Loucy (cell line): ENCODE measurements at regions not wholly inside any gene's neighbourhood (a gene's known extent, or its start where the extent isn't known, plus 50 kb on each side); places are given as distances from the start of the nearest gene placed in this dataset.

Source experiments
- H2AFZ ChIP-seq: fragments of 200-600 bp; sonication (generic); 2 replicates; pipeline ENCODE4 v1.6.0; 2016; ENCODE audit warnings: antibody characterized with exemption, mild to moderate bottlenecking, low read length, moderate library complexity
- H3F3A ChIP-seq: fragments of 200-600 bp; 2 replicates; pipeline ENCODE4 v1.6.0; 2016; ENCODE audit warnings: antibody characterized with exemption, low read depth, mild to moderate bottlenecking
- H3K27me3 ChIP-seq: fragments of 200-600 bp; sonication (generic); 2 replicates; pipeline ENCODE4 v1.6.1; 2014; ENCODE audit warnings: low read length, mild to moderate bottlenecking; ENCODE audit not compliant: insufficient read depth, poor library complexity, severe bottlenecking
- H3K36me3 ChIP-seq: fragments of 200-600 bp; sonication (generic); 2 replicates; pipeline ENCODE4 v1.6.1; 2016; ENCODE audit warnings: low read length; ENCODE audit not compliant: insufficient read depth
- H3K4me1 ChIP-seq: fragments of 200-600 bp; sonication (generic); 2 replicates; pipeline ENCODE4 v1.5.1; 2014; ENCODE audit warnings: low read length, mild to moderate bottlenecking; ENCODE audit not compliant: insufficient read depth, poor library complexity, severe bottlenecking
- H3K4me2 ChIP-seq: fragments of 200-600 bp; sonication (generic); 2 replicates; pipeline ENCODE4 v1.6.0; 2014; ENCODE audit warnings: antibody characterized with exemption, low read length, low read depth, mild to moderate bottlenecking; ENCODE audit not compliant: poor library complexity, severe bottlenecking
- H3K4me3 ChIP-seq: fragments of 200-600 bp; sonication (generic); 2 replicates; pipeline ENCODE4 v1.5.1; 2014; ENCODE audit warnings: low read length, mild to moderate bottlenecking, mixed read lengths; ENCODE audit not compliant: poor library complexity, severe bottlenecking
- H3K79me2 ChIP-seq: fragments of 200-600 bp; sonication (generic); 2 replicates; pipeline ENCODE4 v1.6.1; 2014; ENCODE audit warnings: low read length; ENCODE audit not compliant: insufficient read depth
- H3K9ac ChIP-seq: fragments of 200-600 bp; sonication (generic); 2 replicates; pipeline ENCODE4 v1.6.0; 2014; ENCODE audit warnings: mild to moderate bottlenecking, low read depth, low read length, moderate library complexity; ENCODE audit not compliant: poor library complexity, severe bottlenecking
- H3K9me2 ChIP-seq: fragments of 200-600 bp; sonication (generic); replicated peaks from 2 replicates; pipeline ENCODE4 v1.6.1; 2016; ENCODE audit warnings: low read depth, low read length, mixed read lengths
- H3K9me3 ChIP-seq: fragments of 200-600 bp; sonication (generic); 2 replicates; pipeline ENCODE4 v1.6.1; 2014; ENCODE audit warnings: mild to moderate bottlenecking, antibody characterized with exemption, low read length, low read depth; ENCODE audit not compliant: insufficient read depth
- H4K20me1 ChIP-seq: fragments of 200-600 bp; sonication (generic); 2 replicates; pipeline ENCODE4 v1.6.0; 2014; ENCODE audit warnings: antibody characterized with exemption, low read length, mild to moderate bottlenecking; ENCODE audit not compliant: insufficient read depth, poor library complexity, severe bottlenecking
- EZH2phosphoT487 ChIP-seq: fragments of 200-600 bp; IDR thresholded peaks from 2 replicates; pipeline ENCODE4 v1.6.1; 2018; ENCODE audit warnings: antibody characterized with exemption, mild to moderate bottlenecking, moderate library complexity, borderline replicate concordance
- TF ChIP-seq, protein P1 (sequence below): fragments of 200-600 bp; sonication (generic); conservative IDR thresholded peaks from 2 replicates; pipeline ENCODE4 v1.5.1; 2014; ENCODE audit warnings: mild to moderate bottlenecking, antibody characterized with exemption, low read length

DNA sequence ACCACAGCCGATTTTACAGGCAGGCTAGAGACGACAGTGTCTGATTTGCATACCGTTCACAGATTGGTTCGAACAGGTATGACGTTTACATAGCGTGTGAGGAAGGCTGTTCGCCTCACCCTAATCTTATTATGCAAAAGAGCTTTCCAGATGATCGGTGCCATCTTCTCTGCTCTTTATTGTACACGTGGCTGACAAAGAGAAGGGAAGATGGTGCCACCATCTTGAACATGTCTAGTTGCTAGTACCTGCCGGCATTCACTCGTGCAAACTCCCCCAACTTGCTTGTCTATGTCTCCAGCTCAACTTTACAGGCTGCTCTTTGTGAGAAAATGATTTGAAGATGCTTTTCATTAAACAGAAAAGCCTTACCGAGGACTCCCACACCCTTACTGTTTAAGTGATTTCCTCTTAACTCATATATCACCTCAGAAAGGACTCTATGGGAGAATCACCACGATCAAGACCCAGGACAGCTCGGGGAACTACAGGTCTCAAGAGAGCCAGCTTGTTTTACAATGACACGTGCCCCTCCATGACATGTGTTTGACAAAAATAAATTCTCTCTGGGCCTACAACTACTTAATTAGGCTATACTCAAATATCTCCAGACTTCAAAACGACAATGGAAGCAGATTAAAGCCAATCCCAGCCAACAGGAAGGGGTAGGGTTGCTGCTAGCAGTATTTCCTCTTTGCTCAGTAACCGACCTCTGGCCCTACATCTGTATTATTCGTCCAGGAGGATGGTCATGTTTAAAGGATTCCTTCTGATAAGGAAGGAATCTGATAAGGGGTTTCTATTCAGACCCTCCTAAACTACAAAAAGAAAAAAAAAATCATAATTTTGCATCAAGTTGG is 480.6 kb downstream of the TMEM114 start:
- Histone ChIP-seq H3K9ac (no peak overlapping the region), H3K36me3 (no peaks in the 10 kb centered on the region), H3K9me3 (no peaks in the 10 kb centered on the region), H3F3A (no peaks in the 10 kb centered on the region), H3K9me2 (no peaks in the 10 kb centered on the region), H3K79me2 (no peaks in the 10 kb centered on the region), H2AFZ (no peak overlapping the region), H4K20me1 (no peaks in the 10 kb centered on the region), H3K4me2 (no peak overlapping the region), H3K4me3 (no peak overlapping the region), H3K27me3 (no peaks in the 10 kb centered on the region), H3K4me1 (no peaks in the 10 kb centered on the region)
- TF ChIP-seq, protein P1, sequence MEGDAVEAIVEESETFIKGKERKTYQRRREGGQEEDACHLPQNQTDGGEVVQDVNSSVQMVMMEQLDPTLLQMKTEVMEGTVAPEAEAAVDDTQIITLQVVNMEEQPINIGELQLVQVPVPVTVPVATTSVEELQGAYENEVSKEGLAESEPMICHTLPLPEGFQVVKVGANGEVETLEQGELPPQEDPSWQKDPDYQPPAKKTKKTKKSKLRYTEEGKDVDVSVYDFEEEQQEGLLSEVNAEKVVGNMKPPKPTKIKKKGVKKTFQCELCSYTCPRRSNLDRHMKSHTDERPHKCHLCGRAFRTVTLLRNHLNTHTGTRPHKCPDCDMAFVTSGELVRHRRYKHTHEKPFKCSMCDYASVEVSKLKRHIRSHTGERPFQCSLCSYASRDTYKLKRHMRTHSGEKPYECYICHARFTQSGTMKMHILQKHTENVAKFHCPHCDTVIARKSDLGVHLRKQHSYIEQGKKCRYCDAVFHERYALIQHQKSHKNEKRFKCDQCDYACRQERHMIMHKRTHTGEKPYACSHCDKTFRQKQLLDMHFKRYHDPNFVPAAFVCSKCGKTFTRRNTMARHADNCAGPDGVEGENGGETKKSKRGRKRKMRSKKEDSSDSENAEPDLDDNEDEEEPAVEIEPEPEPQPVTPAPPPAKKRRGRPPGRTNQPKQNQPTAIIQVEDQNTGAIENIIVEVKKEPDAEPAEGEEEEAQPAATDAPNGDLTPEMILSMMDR = no peak
- TF ChIP-seq EZH2phosphoT487 = no peak

- no peaks in the 10 kb centered on the region for H3K4me1 ChIP-seq
- no peak overlapping the region for H2AFZ ChIP-seq
- no peak overlapping the region for H3K9ac ChIP-seq
- TF ChIP-seq, protein P1 = no peak
- H4K20me1 ChIP-seq = no peaks in the 10 kb centered on the region
- no peaks in the 10 kb centered on the region for H3K36me3 ChIP-seq
- no peak overlapping the region for H3K4me2 ChIP-seq
- H3F3A ChIP-seq = no peaks in the 10 kb centered on the region
- no peaks in the 10 kb centered on the region for H3K9me3 ChIP-seq
- H3K9me2 ChIP-seq = no peaks in the 10 kb centered on the region
- no peaks in the 10 kb centered on the region for H3K79me2 ChIP-seq
- H3K4me3 ChIP-seq = no peak overlapping the region
- no peaks in the 10 kb centered on the region for H3K27me3 ChIP-seq
Measured at GRCh38 chr16:8108991-8109509, 481.3 kb downstream of the TMEM114 start.

GRCh38 chr16:8107296-8107695 is 483.0 kb downstream of the TMEM114 start:
- H3K9me2 ChIP-seq = no peaks in the 10 kb centered on the region
- no peak overlapping the region for H3K9ac ChIP-seq

More at GRCh38 chr16:8107296-8107695, 483.0 kb downstream of the TMEM114 start:
- TF ChIP-seq, protein P1 = no peak
- no peak for TF ChIP-seq EZH2phosphoT487
- Histone ChIP-seq H3K9me3 (no peaks in the 10 kb centered on the region), H4K20me1 (no peaks in the 10 kb centered on the region), H3K4me1 (no peaks in the 10 kb centered on the region), H3K79me2 (no peaks in the 10 kb centered on the region), H3F3A (no peaks in the 10 kb centered on the region), H3K36me3 (no peaks in the 10 kb centered on the region), H3K4me2 (no peak overlapping the region), H3K4me3 (no peak overlapping the region), H3K27me3 (no peaks in the 10 kb centered on the region), H2AFZ (no peak overlapping the region)
